NAMALWA (cell line): ENCODE measurements at regions not wholly inside any gene's neighbourhood (a gene's known extent, or its start where the extent isn't known, plus 50 kb on each side); places are given as distances from the start of the nearest gene placed in this dataset.

Experiments used
- DNase-seq: peaks from one replicate; pipeline ENCODE4 v3.0.0-alpha.2; 2015; ENCODE audit warnings: low spot score

- DNase-seq, result no peak
Measured at GRCh38 chr13:78979349-78979748, 320.4 kb upstream of the OBI1 start.

- peak; percentile 87 for DNase-seq
Measured at GRCh38 chr13:78978381-78978998, 319.5 kb upstream of the OBI1 start.

- no peak for DNase-seq
Measured at GRCh38 chr13:78977311-78977710, 318.4 kb upstream of the OBI1 start.

- no peak for DNase-seq
Measured at GRCh38 chr13:78976696-78977095, 317.7 kb upstream of the OBI1 start.

- DNase-seq, result no peak
Measured at GRCh38 chr13:78972561-78972960, 313.6 kb upstream of the OBI1 start.

- DNase-seq, result no peak
Measured at GRCh38 chr13:78971355-78972025, 312.5 kb upstream of the OBI1 start.

- no peak for DNase-seq
Measured at GRCh38 chr13:78960881-78961280, 301.9 kb upstream of the OBI1 start.

- no peak for DNase-seq
Measured at GRCh38 chr13:78958006-78958405, 299.1 kb upstream of the OBI1 start.

- DNase-seq, result no peak
Measured at GRCh38 chr13:78940455-78941130, 281.6 kb upstream of the OBI1 start.

- DNase-seq, result no peak
Measured at GRCh38 chr13:78934336-78934735, 275.4 kb upstream of the OBI1 start.

GRCh38 chr13:78915015-78915414 lies 256.1 kb upstream of the OBI1 start:
- no peak for DNase-seq

- no peak for DNase-seq
Measured at GRCh38 chr13:78913656-78914055, 254.7 kb upstream of the OBI1 start.

- DNase-seq, result no peak
Measured at GRCh38 chr13:78910147-78910546, 251.2 kb upstream of the OBI1 start.

GRCh38 chr13:78909276-78909675 lies 250.3 kb upstream of the OBI1 start:
- no peak for DNase-seq

GRCh38 chr13:78907006-78907405 lies 248.1 kb upstream of the OBI1 start:
- no peak for DNase-seq

- no peak for DNase-seq
Measured at GRCh38 chr13:78897200-78897599, 238.2 kb upstream of the OBI1 start.

GRCh38 chr13:78884571-78884970 lies 225.6 kb upstream of the OBI1 start:
- DNase-seq, result no peak

GRCh38 chr13:78881751-78882150 lies 222.8 kb upstream of the OBI1 start:
- DNase-seq, result no peak

GRCh38 chr13:78881054-78881453 lies 222.1 kb upstream of the OBI1 start:
- DNase-seq, result no peak

- no peak for DNase-seq
Measured at GRCh38 chr13:78876915-78877549, 218.1 kb upstream of the OBI1 start.

- peak; percentile 35 for DNase-seq
Measured at GRCh38 chr13:78875792-78876580, 217.0 kb upstream of the OBI1 start.

GRCh38 chr13:78868991-78869390 lies 210.0 kb upstream of the OBI1 start:
- DNase-seq, result no peak
